ENCODE measurements at regions not wholly inside any gene's neighbourhood (a gene's known extent, or its start where the extent isn't known, plus 50 kb on each side); places are given as distances from the start of the nearest gene placed in this dataset.

DNA sequence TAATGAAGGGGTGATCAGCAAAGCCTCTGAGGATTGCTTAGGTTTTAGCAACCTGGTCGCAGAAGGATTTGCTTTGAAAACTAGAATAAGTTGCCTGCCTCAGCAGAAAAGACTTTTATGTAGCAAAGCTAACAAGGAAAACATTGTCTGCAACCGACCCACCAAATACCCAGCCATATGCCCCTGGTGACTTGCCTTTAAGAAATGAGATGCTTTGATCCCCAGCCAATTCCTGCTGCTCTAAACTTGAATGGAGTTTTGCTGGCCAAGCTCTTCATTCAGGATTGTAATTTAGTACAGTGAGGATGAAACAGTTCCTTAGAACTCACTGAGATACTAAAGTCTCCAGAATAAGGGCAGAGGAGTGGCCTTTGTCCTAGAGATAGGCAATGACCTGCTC is 139.8 kb upstream of the PROK2 start:
- DNase-seq (ENCODE audit: low read depth) = no peak

DNA sequence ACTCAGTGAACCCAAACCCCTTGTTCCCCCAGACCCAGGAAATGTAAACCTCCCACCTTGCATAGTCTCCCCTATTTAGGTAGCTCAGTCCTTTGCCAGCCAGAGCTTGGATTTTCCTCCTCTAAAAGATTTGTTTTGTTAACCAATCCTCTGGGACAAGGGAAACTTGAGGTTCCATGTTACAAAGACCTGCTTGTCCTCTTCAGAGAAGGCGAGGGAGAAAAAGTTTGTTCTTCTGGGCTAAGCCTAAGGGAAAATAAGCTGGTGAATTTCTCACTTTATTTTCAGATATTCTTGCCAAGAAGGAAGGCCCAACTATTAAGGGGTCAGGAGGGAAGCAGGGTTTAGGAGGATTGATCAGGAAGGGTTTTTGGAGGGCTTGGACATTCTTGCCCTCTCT is 136.1 kb upstream of the PROK2 start:
- no peak for DNase-seq (ENCODE audit: low read depth)

DNA sequence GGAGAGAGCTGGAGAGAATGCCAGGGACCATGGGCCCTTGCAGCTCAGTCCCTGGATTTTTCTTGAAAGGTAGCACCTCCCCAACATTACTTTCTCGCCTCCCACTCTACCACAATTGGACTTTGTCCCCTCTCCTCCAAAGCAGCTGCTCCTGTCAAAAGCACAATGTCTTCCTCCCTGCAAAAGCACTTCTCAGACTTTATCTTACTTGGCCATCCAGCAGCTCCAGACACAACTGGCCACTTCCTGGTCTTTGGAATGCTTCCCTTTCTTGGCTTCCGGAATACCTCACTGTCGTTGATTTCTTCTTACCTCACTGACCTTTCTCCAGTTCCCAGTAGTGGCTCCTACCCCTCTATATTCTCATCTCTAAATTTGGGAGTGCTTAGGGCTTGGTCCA is 134.6 kb upstream of the PROK2 start:
- DNase-seq (ENCODE audit: low read depth) = no peak

DNA sequence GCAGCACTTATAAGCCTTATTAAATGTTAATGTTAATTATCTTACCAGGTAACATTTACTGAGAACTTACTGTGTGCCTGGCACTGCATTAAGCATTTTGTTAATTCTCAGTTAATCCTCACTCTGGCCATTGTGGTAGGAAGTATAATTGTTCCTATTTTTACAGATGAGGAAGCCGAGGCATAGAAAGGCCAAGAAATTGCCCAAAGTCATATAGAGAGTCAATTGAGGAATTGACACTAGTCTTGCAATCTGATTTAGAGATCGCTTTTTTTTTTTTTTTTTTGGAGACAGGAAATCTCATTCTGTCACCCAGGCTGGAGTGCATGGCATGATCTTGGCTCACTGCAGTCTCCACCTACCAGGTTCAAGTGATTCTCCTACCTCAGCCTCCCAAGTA is 132.6 kb upstream of the PROK2 start:
- no peak for DNase-seq (ENCODE audit: low read depth)

DNA sequence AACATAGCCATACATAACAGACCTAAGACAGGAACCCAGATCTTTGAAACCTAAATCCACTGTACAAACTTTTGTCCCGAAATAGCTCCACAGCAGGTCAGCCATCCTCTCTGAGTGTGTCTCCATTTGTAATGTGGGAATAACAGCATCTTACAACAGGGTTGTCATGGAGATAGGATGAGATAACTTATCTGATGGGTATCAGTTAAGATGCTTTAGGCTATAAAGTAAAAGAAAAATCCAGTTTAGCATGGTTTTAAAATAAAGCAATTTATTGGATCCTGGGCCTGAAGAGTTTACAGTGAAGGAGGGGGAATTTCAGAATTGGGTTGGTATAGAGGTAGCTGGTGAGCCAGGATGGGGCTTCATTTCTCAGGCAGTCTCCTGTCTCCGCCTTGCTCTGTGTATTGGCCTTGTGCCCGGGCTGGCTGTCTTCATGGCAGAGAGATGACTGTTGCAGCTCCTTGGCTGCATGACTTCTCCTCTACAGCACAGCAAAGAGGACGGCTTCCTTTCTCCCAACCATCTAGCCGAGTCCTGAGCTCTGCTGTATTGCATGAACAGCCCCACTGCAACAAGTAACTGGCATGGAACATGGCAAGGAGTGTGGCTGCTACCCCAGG is 131.9 kb upstream of the PROK2 start:
- no peak for DNase-seq (ENCODE audit: low read depth)

DNA sequence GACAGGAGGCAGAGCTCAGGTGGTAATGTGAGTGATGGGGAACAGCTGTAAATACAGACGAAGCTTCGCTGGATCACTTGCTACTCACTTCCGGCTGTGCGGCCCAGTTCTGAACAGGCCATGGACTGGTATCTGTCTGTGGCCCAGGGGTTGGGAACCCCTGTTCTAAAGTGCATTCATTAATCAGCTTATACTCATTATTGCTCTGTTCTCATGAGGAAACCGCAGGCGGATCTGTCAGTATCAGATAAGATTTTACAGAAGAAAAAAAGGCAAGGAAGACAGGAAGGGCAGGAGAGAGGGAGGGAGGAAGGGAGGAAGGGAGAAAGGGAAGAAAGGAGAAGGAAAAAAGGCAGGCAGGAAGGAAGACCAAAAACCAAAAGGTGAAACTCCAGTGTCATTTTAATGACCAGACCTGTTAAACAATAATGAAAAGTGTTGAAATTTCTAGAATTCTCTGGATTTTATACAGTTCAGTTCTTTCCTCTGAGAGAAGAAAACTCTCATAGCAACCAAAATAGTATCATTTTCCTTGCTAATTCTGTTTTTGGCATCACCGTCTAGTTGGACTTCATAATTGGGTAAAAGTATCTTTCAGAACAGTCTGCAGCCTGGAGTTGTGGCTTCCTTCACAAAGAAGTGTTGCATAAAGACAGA is 128.0 kb upstream of the PROK2 start:
- DNase-seq (ENCODE audit: low read depth) = no peak

DNA sequence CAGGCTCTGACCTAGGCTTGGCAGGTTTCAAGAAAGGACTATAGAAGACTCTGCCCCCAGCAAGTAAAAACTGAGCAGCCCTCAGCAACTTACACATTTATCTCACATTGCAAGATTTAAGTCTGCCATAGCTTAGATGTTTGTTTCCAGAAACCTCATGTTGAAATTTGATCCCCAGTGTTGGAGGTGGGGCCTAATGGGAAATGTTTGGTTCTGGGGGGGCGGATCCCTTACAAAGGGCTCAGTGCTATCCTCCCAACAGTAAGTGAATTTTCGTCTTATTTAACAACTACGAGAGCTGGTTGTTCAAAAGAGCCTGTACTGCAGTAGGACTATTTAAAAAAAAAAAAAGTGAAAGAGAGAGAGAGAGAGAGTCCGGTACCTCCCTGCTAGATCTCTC is 125.2 kb upstream of the PROK2 start:
- DNase-seq (ENCODE audit: low read depth) = no peak

DNA sequence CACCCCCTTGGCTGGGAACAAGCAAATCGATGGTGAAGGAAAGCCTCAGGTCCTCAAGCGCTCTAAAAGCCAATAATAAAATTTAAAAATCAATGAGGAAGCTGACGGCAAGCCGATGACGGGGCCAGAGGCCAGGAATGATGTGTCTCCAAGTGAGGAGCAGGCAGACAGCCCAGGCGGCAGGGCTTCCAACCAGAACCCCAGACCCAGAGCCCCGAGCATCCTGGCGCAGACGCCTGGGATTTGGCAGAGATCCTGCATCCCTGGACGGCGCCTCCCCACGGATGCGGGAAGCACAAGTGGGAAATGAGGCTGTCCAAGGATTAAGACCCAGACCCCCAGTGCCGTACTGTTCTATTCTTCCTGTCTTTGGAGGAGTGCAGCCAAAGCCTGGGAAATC is 123.0 kb upstream of the PROK2 start:
- DNase-seq (ENCODE audit: low read depth) = no peak

DNA sequence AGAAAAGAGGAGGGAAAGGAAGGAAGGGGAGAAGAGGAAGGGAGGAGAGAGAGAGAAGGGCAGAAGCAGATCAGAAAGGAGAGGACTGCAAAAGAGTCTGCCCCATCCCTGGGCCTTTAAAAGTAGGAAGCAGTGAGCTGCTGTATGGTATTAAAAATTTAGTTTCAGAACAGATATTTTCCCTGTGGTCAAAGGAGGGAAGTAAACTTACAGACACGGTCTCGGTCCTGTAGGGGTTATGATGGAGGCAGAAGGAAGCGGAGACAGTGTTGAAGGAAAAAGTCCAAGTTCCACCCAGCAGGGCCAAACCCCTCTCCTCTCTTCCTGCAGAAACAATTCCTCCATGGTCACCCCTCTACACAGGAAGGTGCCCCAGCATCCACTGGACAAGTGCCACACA is 122.0 kb upstream of the PROK2 start:
- no peak for DNase-seq (ENCODE audit: low read depth)

DNA sequence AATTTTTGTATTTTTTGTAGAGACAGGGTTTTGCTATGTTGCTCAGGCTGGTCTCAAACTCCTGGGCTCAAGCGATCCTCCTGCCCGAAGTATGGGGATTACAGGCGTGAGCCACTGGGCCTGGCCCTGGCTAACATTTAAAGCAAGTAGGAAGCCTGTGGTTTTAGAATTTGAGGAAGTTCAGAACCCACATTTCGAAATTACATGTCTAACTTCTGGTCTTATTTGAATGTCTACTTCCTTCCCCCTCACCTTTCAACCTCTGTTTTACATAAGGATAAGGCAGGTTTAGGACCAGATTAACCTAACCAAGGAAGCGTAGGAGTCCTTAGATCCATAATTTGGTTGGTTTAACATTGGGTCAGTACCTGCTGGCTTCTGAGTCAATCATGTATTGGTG is 120.5 kb upstream of the PROK2 start:
- no peak for DNase-seq (ENCODE audit: low read depth)

DNA sequence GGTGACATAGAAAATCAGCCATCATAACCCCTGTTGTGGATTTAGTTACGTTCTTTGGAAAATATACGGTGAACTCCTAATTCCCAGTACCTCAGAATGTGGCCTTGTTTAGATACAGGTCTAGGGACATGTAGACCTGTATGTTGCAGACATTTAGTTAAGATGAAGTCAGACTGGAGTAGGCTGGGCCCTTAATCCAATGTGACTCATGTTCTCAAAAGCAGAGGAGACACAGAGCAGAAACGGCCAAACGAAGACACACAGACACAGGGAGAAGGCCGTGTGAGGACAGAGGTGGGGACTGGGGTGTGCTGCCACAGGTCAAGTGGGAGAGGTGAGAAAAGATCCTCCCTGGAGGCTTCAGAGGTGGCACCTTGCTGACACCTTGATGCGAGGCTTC is 119.0 kb upstream of the PROK2 start:
- DNase-seq (ENCODE audit: low read depth) = no peak

DNA sequence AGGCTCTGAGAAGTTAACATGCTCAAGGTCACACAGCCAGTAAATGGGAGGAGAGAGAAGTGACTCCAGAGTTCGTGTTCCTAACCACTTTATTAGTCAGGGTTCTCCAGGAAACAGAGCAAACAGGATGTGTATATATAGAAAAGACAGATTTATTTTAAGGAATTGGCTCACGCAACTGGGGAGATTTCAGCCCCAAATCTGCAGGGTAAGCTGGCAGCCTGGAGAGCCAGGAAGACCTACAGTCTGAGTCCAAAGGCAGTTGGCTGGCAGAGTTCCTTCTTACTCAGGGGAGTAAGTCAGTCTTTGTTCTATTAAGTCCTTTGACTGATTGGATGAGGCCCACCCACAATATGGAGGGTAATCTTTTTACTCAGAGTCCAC is 118.2 kb upstream of the PROK2 start:
- DNase-seq (ENCODE audit: low read depth) = no peak

DNA sequence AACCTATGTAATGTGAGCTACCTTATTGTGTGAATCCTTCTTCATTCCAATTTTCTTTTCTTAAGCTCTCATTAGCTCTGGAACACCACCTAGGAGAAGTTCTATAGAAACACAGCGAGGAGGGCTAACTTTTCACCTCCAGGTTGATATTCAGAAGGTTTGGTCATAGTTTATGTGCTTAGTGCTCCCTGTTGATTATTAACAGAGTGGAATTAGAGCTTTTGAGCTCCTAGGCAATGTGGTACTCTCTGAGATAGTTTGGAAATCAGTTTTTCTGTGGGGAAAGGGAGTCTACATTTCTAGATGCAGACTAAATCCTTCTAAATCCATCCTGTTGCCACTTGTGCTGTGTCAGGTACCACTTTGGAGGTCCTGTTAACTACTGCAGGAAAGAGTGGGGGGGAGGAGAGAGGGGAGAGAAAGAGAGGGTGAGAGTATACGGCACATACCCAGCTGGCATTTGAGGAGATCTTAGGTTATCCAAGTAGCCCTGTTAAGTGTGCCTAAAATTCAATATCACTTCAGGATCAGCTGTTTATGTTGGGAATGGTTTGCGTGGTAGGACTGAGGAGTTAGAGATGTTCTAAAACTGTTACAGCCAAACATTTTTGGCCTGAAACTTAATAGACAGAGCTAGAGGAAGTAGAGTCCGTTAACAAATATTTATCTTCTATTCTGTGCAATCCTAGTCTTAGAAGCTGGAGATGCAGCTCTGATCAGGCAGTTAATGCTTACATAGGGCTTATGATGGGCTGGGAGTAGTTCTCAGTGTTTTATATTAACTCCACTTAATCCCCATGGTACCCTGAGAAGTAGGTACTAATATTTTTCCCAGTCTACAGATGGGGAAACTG is 117.5 kb upstream of the PROK2 start:
- no peak for DNase-seq (ENCODE audit: low read depth)

DNA sequence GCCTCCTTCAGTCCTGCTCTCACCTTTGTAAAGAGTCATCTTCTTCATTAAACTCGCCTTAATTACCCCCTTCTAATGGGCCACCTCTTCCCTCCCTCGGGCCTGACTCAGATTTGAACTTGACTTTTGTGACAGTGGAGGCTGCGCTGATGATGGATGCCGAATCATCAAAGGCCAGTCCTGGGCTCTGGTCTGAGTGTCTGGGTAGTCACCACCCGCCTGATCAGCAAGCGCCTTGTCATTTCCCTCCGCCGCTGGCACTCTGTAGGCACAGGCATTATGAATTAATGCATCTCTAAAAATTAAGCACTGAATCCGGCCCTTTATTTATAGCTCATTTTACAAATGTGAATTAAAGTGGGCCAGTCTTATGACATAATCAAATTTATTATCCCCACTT is 116.7 kb upstream of the PROK2 start:
- DNase-seq (ENCODE audit: low read depth) = no peak

DNA sequence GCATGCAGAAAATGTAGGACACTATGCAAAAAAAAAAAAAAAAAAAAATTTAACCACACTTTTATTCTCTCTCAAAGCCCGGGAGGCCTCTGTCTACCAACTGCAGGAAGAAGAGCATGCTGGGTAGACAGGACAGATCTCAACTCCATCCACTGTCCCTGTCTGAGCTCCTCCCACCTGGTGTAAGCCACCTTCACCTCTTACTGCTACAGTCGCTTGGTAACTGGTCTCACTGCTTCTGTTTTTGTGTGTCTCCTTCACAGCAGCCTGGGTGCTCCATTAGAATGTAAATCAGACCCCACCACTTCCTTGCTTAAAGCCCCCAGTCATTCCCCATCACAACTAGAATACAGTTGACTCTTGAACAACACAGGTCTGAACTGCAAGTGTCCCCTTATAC is 115.1 kb upstream of the PROK2 start:
- no peak for DNase-seq (ENCODE audit: low read depth)

DNA sequence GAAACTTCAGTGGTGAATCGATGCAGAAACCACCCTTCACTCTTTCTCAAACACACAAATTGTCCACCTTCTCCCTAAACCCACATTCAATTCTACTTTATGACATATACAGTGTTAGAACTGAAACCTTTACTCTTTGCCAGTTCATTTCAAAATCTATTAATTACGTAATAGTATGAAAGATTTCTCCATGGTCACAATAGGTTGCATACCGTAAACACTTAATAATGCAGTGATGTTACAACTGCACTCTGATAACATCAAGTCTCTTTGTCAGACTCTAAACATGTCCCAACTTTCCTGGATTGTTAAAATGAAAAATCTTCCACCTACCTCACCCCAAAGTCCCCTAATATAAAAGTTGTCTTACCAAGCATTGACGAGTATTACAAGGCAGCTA is 111.8 kb upstream of the PROK2 start:
- DNase-seq (ENCODE audit: low read depth) = no peak

DNA sequence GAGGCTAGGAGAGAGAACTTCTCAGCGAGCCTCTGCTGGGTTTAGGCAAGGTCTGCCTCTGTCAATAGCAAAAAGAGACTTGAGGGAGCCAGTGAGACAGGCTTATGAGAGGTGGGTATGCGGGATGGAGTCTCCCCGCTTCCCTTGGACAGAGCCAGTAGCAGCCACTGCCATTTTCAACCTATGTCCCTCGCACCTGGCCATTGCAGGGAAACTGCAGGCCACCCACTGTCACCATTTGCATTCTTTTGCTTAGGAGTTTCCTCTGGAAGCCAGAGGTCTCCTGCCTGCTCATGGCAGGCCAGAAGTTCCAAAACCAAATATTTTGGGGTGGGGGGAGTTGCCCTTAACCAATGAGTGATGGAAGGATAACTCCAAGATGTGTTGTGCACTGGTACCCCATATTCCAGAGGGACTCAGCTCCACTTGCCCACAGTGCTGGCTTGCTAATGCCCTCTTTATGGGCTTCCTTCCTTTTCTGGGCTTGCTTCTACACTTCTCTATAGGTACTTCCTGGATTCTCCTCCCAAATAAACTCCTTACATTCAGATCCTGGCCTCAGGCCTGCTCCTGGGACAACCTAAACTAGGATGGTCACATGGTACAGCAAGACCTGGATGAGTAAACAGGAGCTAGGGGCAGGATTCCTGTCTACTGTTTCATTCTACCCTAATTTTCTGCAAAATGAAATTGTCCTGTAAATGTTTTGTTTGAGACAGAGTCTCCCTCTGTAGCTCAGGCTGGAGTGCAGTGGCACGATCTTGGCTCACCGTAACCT is 108.9 kb upstream of the PROK2 start:
- DNase-seq (ENCODE audit: low read depth) = no peak

DNA sequence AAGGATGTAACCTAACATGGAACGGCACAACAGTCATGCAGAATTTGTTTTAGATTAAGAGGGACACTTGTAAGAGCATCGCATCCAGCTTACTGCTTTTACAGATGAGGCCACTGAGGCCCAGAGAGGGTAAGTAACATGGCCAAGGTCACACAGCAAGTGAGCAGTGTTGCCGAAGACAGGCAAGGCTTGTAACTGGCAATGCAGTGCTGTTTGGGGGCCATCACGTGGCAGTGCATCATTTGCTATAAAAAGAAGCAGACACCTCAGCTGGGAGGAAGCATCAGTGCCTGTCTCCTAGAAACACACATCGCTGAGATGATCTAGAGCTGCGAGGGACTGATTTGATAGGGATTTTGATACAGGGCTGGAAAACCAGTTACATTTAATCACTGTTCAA is 108.2 kb upstream of the PROK2 start:
- DNase-seq (ENCODE audit: low read depth) = no peak

DNA sequence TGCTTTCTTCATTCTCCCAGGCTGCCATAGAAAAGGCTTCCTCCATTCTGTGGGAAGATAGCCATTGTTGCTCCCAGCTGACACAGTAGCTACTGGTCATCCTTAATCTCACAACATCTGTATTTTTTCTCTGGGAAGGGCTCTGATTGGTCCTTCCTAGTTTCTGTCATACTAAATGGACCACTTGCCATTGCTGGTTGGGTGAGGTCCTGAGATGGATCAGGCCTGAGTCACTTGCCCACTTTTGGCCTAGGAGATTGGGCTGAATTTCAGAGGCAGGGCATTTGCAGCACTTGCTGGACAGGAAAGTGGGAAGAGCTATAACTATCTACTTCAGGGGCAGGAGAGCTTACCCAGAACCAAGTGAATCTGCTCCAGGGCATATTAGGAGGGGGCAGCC is 106.5 kb upstream of the PROK2 start:
- DNase-seq (ENCODE audit: low read depth) = no peak

DNA sequence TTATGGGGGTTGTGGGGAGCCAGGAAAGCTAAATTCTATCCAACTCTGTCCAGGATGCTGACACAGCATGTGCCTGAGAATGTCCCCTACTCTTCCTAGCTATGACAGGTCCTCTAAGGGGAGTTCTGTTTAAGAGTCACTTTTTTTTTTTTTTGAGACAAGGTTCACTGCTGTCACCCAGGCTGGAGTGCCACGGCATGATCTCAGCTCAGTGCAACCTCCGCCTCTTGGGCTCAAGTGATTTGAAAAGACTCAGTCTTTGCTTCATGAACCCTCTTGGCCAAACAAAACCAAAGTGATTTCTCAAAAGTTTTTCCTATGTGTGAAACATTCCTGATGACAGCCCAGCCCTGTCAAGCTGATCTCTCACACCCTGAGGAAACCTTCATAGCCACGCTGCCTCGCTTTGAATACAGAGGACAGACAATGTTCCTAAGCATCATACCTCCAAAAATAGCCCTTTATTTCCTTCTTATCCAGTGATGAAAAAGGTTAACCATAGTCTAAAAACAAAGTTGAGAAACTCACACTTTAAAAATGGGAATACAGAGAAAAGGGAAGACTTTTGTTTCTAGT is 105.5 kb upstream of the PROK2 start:
- no peak for DNase-seq (ENCODE audit: low read depth)

DNA sequence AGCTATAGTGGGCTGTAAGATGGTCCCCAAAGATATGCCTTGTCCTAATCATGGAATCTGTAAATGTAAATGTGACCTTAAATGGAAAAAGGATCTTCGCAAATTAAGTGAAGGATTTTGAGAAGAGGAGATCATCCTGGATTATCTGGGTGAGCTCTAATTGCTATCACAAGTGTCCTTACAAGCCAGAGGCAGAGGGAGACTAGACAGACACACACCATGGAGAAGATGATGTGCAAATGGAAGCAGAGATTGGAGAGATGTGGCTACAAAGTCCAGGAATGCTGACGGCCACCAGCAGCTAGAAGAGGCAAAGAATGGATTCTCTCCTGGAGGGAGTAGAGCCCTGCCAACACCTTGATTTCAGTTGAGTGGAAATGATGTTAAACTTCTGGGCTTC is 102.3 kb upstream of the PROK2 start:
- DNase-seq (ENCODE audit: low read depth) = no peak

DNA sequence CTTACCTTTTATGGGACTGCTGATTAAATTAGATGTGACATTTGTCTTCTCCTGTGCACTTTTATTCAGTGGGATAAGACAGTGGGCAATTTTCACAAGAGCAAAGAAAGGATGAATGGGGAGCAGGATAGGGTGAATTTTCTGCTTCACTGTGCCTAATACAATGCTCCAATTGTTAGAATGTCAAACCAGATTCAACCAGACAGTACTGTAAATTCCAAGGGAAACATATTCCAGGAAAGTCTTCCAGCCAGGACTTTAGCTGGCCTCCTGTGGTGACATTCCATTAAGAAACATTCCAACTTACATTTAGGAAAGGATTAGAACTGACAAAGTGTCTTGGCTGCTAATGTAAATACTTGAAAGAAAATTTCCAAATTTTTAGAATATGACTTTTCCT is 100.1 kb upstream of the PROK2 start:
- DNase-seq (ENCODE audit: low read depth) = no peak
